ENCODE measurements at regions not wholly inside any gene's neighbourhood (a gene's known extent, or its start where the extent isn't known, plus 50 kb on each side); places are given as distances from the start of the nearest gene placed in this dataset.

DNA sequence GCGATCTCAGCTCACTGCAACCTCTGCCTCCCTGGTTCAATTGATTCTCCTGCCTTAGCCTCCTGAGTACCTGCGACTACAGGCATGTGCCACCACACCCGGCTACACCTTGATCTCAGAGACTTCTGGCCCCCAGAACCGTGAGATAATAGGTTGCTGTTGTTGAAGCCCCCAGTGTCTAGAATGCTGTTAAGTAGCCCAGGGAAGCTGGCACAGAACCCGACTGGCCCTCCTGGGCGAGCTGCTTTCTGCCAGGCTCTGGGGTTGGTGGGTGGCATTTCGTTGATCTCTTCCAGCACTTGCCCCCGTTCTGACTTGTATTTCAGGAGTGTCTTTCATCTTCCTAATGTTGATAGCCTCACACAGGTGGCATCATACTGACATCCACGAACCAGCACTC lies 807.1 kb downstream of the CDH9 start:
- Histone ChIP-seq H3K36me3 (ENCODE audit: insufficient read depth, low read length) (no peaks in the 10 kb centered on the region), H3K27ac (ENCODE audit: low read depth, low read length) (no peak overlapping the region), H4K20me1 (ENCODE audit: insufficient read depth, low read length) (no peaks in the 10 kb centered on the region), H3K4me1 (ENCODE audit: insufficient read depth, low read length) (no peaks in the 10 kb centered on the region), H3K79me2 (ENCODE audit: insufficient read depth, low read length) (no peaks in the 10 kb centered on the region), H3K9ac (ENCODE audit: low read length) (no peak overlapping the region), H3K4me3 (ENCODE audit: insufficient read depth, low read depth, low read length) (no peak overlapping the region), H3K4me2 (ENCODE audit: low read length) (no peak overlapping the region), H2AFZ (ENCODE audit: low read depth, low read length) (no peak overlapping the region), H3K9me3 (ENCODE audit: insufficient read depth, low read depth, low read length) (peaks cover 2% of the 10 kb centered on the region), H3K27me3 (ENCODE audit: insufficient read depth, low read length) (no peaks in the 10 kb centered on the region)
- FAIRE-seq (no peak), DNase-seq (ENCODE audit: low read depth) (no peak)
- TF ChIP-seq EZH2 (IDR thresholded peaks at IDR 0.05; ENCODE audit: insufficient read depth, low read length), result no peak
- TF ChIP-seq, protein P1, sequence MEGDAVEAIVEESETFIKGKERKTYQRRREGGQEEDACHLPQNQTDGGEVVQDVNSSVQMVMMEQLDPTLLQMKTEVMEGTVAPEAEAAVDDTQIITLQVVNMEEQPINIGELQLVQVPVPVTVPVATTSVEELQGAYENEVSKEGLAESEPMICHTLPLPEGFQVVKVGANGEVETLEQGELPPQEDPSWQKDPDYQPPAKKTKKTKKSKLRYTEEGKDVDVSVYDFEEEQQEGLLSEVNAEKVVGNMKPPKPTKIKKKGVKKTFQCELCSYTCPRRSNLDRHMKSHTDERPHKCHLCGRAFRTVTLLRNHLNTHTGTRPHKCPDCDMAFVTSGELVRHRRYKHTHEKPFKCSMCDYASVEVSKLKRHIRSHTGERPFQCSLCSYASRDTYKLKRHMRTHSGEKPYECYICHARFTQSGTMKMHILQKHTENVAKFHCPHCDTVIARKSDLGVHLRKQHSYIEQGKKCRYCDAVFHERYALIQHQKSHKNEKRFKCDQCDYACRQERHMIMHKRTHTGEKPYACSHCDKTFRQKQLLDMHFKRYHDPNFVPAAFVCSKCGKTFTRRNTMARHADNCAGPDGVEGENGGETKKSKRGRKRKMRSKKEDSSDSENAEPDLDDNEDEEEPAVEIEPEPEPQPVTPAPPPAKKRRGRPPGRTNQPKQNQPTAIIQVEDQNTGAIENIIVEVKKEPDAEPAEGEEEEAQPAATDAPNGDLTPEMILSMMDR (IDR thresholded peaks at IDR 0.05; ENCODE audit: insufficient read depth, low read depth, low read length), result no peak
- Mint-ChIP-seq H3K36me3 (ENCODE audit: low read depth, unreplicated experiment) (no peaks in the 10 kb centered on the region), H3K27ac (ENCODE audit: unreplicated experiment) (no peak overlapping the region), H3K4me1 (ENCODE audit: low read depth, unreplicated experiment) (no peaks in the 10 kb centered on the region), H3K27me3 (ENCODE audit: low read depth, unreplicated experiment) (peaks cover 11% of the 10 kb centered on the region), H3K9me3 (ENCODE audit: unreplicated experiment) (peaks cover 6% of the 10 kb centered on the region), H3K4me3 (ENCODE audit: unreplicated experiment) (no peak overlapping the region)

DNA sequence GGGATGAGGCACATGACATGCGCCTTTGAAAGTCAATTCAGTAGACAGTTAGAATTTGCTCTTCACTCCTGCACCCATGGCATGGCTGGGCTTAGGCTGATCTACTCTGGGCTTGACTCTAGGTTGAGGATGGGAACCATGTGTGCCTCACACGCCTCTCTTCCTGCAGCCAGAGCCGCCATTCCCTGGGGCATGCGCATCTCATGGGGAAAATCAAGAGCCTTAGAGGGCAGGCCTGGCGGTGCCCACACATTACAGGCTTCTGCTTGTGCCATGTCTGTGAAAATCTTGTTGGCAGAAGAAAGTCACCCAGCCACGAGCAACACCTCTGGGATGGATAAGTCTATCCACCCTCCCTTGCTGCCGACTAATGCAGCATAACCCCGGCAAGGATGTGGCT lies 808.5 kb downstream of the CDH9 start:
- Histone ChIP-seq H2AFZ (ENCODE audit: low read depth, low read length) (no peak overlapping the region), H3K4me1 (ENCODE audit: insufficient read depth, low read length) (no peaks in the 10 kb centered on the region), H3K27me3 (ENCODE audit: insufficient read depth, low read length) (no peaks in the 10 kb centered on the region), H3K4me2 (ENCODE audit: low read length) (no peak overlapping the region), H3K36me3 (ENCODE audit: insufficient read depth, low read length) (no peaks in the 10 kb centered on the region), H4K20me1 (ENCODE audit: insufficient read depth, low read length) (no peaks in the 10 kb centered on the region), H3K27ac (ENCODE audit: low read depth, low read length) (no peak overlapping the region), H3K9ac (ENCODE audit: low read length) (no peak overlapping the region), H3K79me2 (ENCODE audit: insufficient read depth, low read length) (no peaks in the 10 kb centered on the region), H3K4me3 (ENCODE audit: insufficient read depth, low read depth, low read length) (no peak overlapping the region), H3K9me3 (ENCODE audit: insufficient read depth, low read depth, low read length) (peaks cover 2% of the 10 kb centered on the region)
- peaks cover 20% of the 10 kb centered on the region for H3K27me3 Mint-ChIP-seq (ENCODE audit: low read depth, unreplicated experiment)
- peaks cover 2% of the 10 kb centered on the region for H3K36me3 Mint-ChIP-seq (ENCODE audit: low read depth, unreplicated experiment)
- no peak for TF ChIP-seq EZH2 (IDR thresholded peaks at IDR 0.05; ENCODE audit: insufficient read depth, low read length)
- TF ChIP-seq, protein P1 (IDR thresholded peaks at IDR 0.05; ENCODE audit: insufficient read depth, low read depth, low read length), result no peak
- no peak overlapping the region for H3K27ac Mint-ChIP-seq (ENCODE audit: unreplicated experiment)
- DNase-seq (ENCODE audit: low read depth), result no peak
- no peak overlapping the region for H3K4me3 Mint-ChIP-seq (ENCODE audit: unreplicated experiment)
- H3K9me3 Mint-ChIP-seq (ENCODE audit: unreplicated experiment), result peaks cover 17% of the 10 kb centered on the region
- no peaks in the 10 kb centered on the region for H3K4me1 Mint-ChIP-seq (ENCODE audit: low read depth, unreplicated experiment)
- no peak for FAIRE-seq

DNA sequence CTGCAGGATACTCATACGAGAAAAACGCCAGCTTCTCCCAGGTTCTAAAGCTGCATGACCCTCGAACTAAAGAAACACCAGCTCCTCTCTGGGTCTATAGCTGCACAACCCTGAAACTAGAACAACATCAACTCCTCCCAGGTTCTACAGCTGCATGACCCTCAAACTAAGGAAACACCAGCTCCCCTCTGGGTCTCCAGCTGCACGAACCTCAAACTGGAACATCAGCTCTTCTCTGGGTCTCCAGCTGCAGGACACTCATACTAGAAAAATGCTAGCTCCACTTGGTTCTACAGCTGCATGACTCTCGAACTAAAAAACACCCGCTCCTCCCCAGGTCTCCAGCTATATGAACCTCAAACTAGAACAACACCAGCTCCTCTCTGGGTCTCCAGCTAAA lies 811.1 kb downstream of the CDH9 start:
- FAIRE-seq (no peak), DNase-seq (ENCODE audit: low read depth) (no peak)
- Mint-ChIP-seq H3K27ac (ENCODE audit: unreplicated experiment) (no peak overlapping the region), H3K36me3 (ENCODE audit: low read depth, unreplicated experiment) (peaks cover 2% of the 10 kb centered on the region), H3K9me3 (ENCODE audit: unreplicated experiment) (peaks cover 28% of the 10 kb centered on the region), H3K4me3 (ENCODE audit: unreplicated experiment) (no peak overlapping the region), H3K4me1 (ENCODE audit: low read depth, unreplicated experiment) (no peaks in the 10 kb centered on the region), H3K27me3 (ENCODE audit: low read depth, unreplicated experiment) (peaks cover 27% of the 10 kb centered on the region)
- no peaks in the 10 kb centered on the region for H3K27me3 ChIP-seq (ENCODE audit: insufficient read depth, low read length)
- no peak overlapping the region for H3K4me3 ChIP-seq (ENCODE audit: insufficient read depth, low read depth, low read length)
- H3K79me2 ChIP-seq (ENCODE audit: insufficient read depth, low read length), result no peaks in the 10 kb centered on the region
- peaks cover 2% of the 10 kb centered on the region for H3K9me3 ChIP-seq (ENCODE audit: insufficient read depth, low read depth, low read length)
- H3K4me1 ChIP-seq (ENCODE audit: insufficient read depth, low read length), result no peaks in the 10 kb centered on the region
- no peak overlapping the region for H2AFZ ChIP-seq (ENCODE audit: low read depth, low read length)
- no peak overlapping the region for H3K27ac ChIP-seq (ENCODE audit: low read depth, low read length)
- H3K4me2 ChIP-seq (ENCODE audit: low read length), result no peak overlapping the region
- H3K36me3 ChIP-seq (ENCODE audit: insufficient read depth, low read length), result no peaks in the 10 kb centered on the region
- no peaks in the 10 kb centered on the region for H4K20me1 ChIP-seq (ENCODE audit: insufficient read depth, low read length)
- TF ChIP-seq, protein P1 (IDR thresholded peaks at IDR 0.05; ENCODE audit: insufficient read depth, low read depth, low read length), result no peak
- TF ChIP-seq EZH2 (IDR thresholded peaks at IDR 0.05; ENCODE audit: insufficient read depth, low read length), result no peak
- H3K9ac ChIP-seq (ENCODE audit: low read length), result no peak overlapping the region

Data from astrocyte (in vitro differentiated cells and primary cell).